GM23338 (cell line): ENCODE measurements at regions not wholly inside any gene's neighbourhood (a gene's known extent, or its start where the extent isn't known, plus 50 kb on each side); places are given as distances from the start of the nearest gene placed in this dataset.

Source experiments
- ATAC-seq: fragments of 200-7000 bp; cut with Tn5 transposase; 3 replicates; pipeline ENCODE4 v1.9.1; 2020
- DNase-seq: peaks from one replicate; pipeline ENCODE4 v3.0.0-alpha.2; 2015; ENCODE audit warnings: low spot score
- H2AFZ ChIP-seq: fragments of 200-600 bp; sonication (generic); 2 replicates; pipeline ENCODE4 v1.8.0; 2016; ENCODE audit warnings: antibody characterized with exemption, mild to moderate bottlenecking, moderate library complexity
- H3F3A ChIP-seq: fragments of 200-600 bp; sonication (generic); replicated peaks from 2 replicates; pipeline ENCODE4 v1.8.0; 2017; ENCODE audit warnings: antibody characterized with exemption, mixed run types, low read depth
- H3K27ac ChIP-seq: fragments of 200-600 bp; sonication (generic); 2 replicates; pipeline ENCODE4 v1.6.1; 2016; ENCODE audit warnings: low read depth
- H3K27me3 ChIP-seq: fragments of 200-600 bp; sonication (generic); 2 replicates; pipeline ENCODE4 v1.8.0; 2016; ENCODE audit warnings: mild to moderate bottlenecking, mixed run types, moderate library complexity; ENCODE audit not compliant: insufficient read depth
- H3K36me3 ChIP-seq: fragments of 200-600 bp; sonication (generic); 2 replicates; pipeline ENCODE4 v1.8.0; 2016; ENCODE audit warnings: mild to moderate bottlenecking; ENCODE audit not compliant: insufficient read depth
- H3K4me1 ChIP-seq: fragments of 200-600 bp; sonication (generic); 2 replicates; pipeline ENCODE4 v1.8.0; 2016; ENCODE audit warnings: mild to moderate bottlenecking, moderate library complexity; ENCODE audit not compliant: insufficient read depth
- H3K4me2 ChIP-seq: fragments of 200-600 bp; sonication (generic); 2 replicates; pipeline ENCODE4 v1.7.1; 2017; ENCODE audit warnings: mixed run types
- H3K4me3 ChIP-seq: fragments of 200-600 bp; sonication (generic); 2 replicates; pipeline ENCODE4 v1.6.1; 2016; ENCODE audit warnings: mixed run types
- H3K79me2 ChIP-seq: fragments of 200-600 bp; sonication (generic); replicated peaks from 2 replicates; pipeline ENCODE4 v1.8.0; 2017; ENCODE audit warnings: mild to moderate bottlenecking; ENCODE audit not compliant: insufficient read depth
- H3K9me2 ChIP-seq: fragments of 200-600 bp; sonication (generic); 2 replicates; pipeline ENCODE4 v1.8.0; 2017; ENCODE audit not compliant: insufficient read depth
- H4K20me1 ChIP-seq: fragments of 200-600 bp; sonication (generic); replicated peaks from 2 replicates; pipeline ENCODE4 v1.8.0; 2017; ENCODE audit warnings: mild to moderate bottlenecking; ENCODE audit not compliant: insufficient read depth
- H3K27ac Mint-ChIP-seq: 2 replicates; pipeline ENCODE4 v1.8.0; 2020; ENCODE audit warnings: inconsistent platforms, mild to moderate bottlenecking, moderate library complexity, mixed read lengths
- H3K27me3 Mint-ChIP-seq: 3 replicates; pipeline ENCODE4 v1.8.0; 2022; ENCODE audit warnings: low read depth, mild to moderate bottlenecking, moderate library complexity, mixed read lengths, inconsistent platforms; ENCODE audit not compliant: insufficient read depth, poor library complexity
- H3K36me3 Mint-ChIP-seq: 3 replicates; pipeline ENCODE4 v1.8.0; 2021; ENCODE audit warnings: low read depth, mild to moderate bottlenecking, inconsistent platforms, moderate library complexity, mixed read lengths
- H3K4me1 Mint-ChIP-seq: 3 replicates; pipeline ENCODE4 v1.8.0; 2020; ENCODE audit warnings: mild to moderate bottlenecking, inconsistent platforms, mixed read lengths
- H3K4me3 Mint-ChIP-seq: 3 replicates; pipeline ENCODE4 v1.8.0; 2021; ENCODE audit warnings: moderate library complexity, mild to moderate bottlenecking, inconsistent platforms, mixed read lengths
- H3K9me3 Mint-ChIP-seq: 3 replicates; pipeline ENCODE4 v1.8.0; 2020; ENCODE audit warnings: moderate library complexity, mild to moderate bottlenecking, inconsistent platforms, mixed read lengths
- CREB1 ChIP-seq: fragments of 250-450 bp; sonication (Bioruptor Pico); IDR thresholded peaks from 2 replicates; pipeline ENCODE4 v1.5.0; 2020; ENCODE audit warnings: low read depth, mild to moderate bottlenecking, moderate library complexity
- CTCF ChIP-seq, 2 experiments: fragments of 200-600 bp in 1 of 2; sonication (generic) in 1 of 2; conservative IDR thresholded peaks; 2 replicates each; pipeline versions ENCODE4 v1.5.1 to v1.6.1; 2016 to 2017; ENCODE audit warnings: antibody characterized with exemption in 2 of 2, low read depth in 2 of 2, mild to moderate bottlenecking in 2 of 2, moderate library complexity in 1 of 2
- EZH2 ChIP-seq: fragments of 200-600 bp; sonication (generic); IDR thresholded peaks from one replicate; pipeline ENCODE4 v1.8.0; 2017; ENCODE audit warnings: antibody characterized with exemption, mild to moderate bottlenecking, low read depth; ENCODE audit not compliant: unreplicated experiment
- EZH2phosphoT487 ChIP-seq: fragments of 200-600 bp; sonication (generic); IDR thresholded peaks from one replicate; pipeline ENCODE4 v1.8.1; 2018; ENCODE audit warnings: antibody characterized with exemption; ENCODE audit not compliant: unreplicated experiment
- JUNB ChIP-seq: IDR thresholded peaks from one replicate; pipeline ENCODE4 v1.6.1; 2016; ENCODE audit warnings: antibody characterized with exemption; ENCODE audit not compliant: unreplicated experiment
- NANOG ChIP-seq: IDR thresholded peaks from 2 replicates; pipeline ENCODE4 v1.6.1; 2016; ENCODE audit warnings: antibody characterized with exemption, borderline replicate concordance
- POLR2AphosphoS5 ChIP-seq: IDR thresholded peaks from 2 replicates; pipeline ENCODE4 v1.6.1; 2016; ENCODE audit warnings: antibody characterized with exemption, low read depth
- REST ChIP-seq: IDR thresholded peaks from one replicate; pipeline ENCODE4 v1.6.1; 2018; ENCODE audit warnings: antibody characterized with exemption; ENCODE audit not compliant: unreplicated experiment
- STAT1 ChIP-seq: IDR thresholded peaks from one replicate; pipeline ENCODE4 v1.6.1; 2016; ENCODE audit warnings: antibody characterized with exemption; ENCODE audit not compliant: unreplicated experiment
- ZNF114 ChIP-seq: fragments of 250-450 bp; sonication (Bioruptor Pico); IDR thresholded peaks from 2 replicates; pipeline ENCODE4 v1.5.0; 2020; ENCODE audit warnings: mild to moderate bottlenecking, moderate library complexity
- ZNF331 ChIP-seq: fragments of 250-450 bp; sonication (Bioruptor Pico); IDR thresholded peaks from 2 replicates; pipeline ENCODE4 v1.5.0; 2020; ENCODE audit warnings: low read depth, mild to moderate bottlenecking, moderate library complexity
- ZNF462 ChIP-seq: fragments of 250-450 bp; sonication (Bioruptor Pico); IDR thresholded peaks from 2 replicates; pipeline ENCODE4 v1.5.0; 2020; ENCODE audit warnings: mild to moderate bottlenecking, moderate library complexity
- TF ChIP-seq, protein P1 (sequence below): IDR thresholded peaks from 2 replicates; pipeline ENCODE4 v1.6.1; 2016; ENCODE audit warnings: antibody characterized with exemption

- Histone ChIP-seq H3F3A (no peaks in the 10 kb centered on the region), H3K27me3 (no peaks in the 10 kb centered on the region), H3K36me3 (no peaks in the 10 kb centered on the region), H3K27ac (no peak overlapping the region), H3K9me2 (0 out of 2 replicates have a peak, but pooled peaks cover 6% of the 10 kb centered on the region), H3K79me2 (no peaks in the 10 kb centered on the region), H3K4me3 (no peak overlapping the region), H3K4me1 (no peaks in the 10 kb centered on the region), H3K4me2 (no peak overlapping the region), H2AFZ (peak overlapping the region; percentile 85), H4K20me1 (no peaks in the 10 kb centered on the region)
- no peaks in the 10 kb centered on the region for H3K27me3 Mint-ChIP-seq
- DNase-seq (no peak), ATAC-seq (no peak)
- no peak overlapping the region for H3K4me3 Mint-ChIP-seq
- TF ChIP-seq NANOG (no peak), ZNF114 (CRISPR knock-in tag) (no peak), CREB1 (CRISPR knock-in tag) (no peak), POLR2AphosphoS5 (no peak), EZH2 (no peak), REST (no peak), CTCF (conservative IDR thresholded peaks at IDR 0.05; ENCODE audit: low read depth in 2 of 2) (no peak), EZH2phosphoT487 (no peak), STAT1 (no peak), ZNF331 (CRISPR knock-in tag) (no peak), ZNF462 (CRISPR knock-in tag) (no peak), JUNB (no peak)
- TF ChIP-seq, protein P1, sequence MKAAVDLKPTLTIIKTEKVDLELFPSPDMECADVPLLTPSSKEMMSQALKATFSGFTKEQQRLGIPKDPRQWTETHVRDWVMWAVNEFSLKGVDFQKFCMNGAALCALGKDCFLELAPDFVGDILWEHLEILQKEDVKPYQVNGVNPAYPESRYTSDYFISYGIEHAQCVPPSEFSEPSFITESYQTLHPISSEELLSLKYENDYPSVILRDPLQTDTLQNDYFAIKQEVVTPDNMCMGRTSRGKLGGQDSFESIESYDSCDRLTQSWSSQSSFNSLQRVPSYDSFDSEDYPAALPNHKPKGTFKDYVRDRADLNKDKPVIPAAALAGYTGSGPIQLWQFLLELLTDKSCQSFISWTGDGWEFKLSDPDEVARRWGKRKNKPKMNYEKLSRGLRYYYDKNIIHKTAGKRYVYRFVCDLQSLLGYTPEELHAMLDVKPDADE = no peak
- H3K9me3 Mint-ChIP-seq = no peaks in the 10 kb centered on the region
- peaks cover 7% of the 10 kb centered on the region for H3K4me1 Mint-ChIP-seq
- no peak overlapping the region for H3K27ac Mint-ChIP-seq
- H3K36me3 Mint-ChIP-seq = peaks cover 5% of the 10 kb centered on the region
Measured at GRCh38 chr12:90167518-90168208, 459.0 kb upstream of the ATP2B1 start.
